Ovary (tissue), 7 donors: ENCODE measurements at regions not wholly inside any gene's neighbourhood (a gene's known extent, or its start where the extent isn't known, plus 50 kb on each side); places are given as distances from the start of the nearest gene placed in this dataset.

Experiments used
- DNase-seq, 5 donors: peaks; one replicate each; pipeline ENCODE4 v3.0.0-alpha.2; 2019 to 2020
- H3K27ac ChIP-seq, 2 donors: fragments of 200-600 bp; one replicate each; pipeline versions ENCODE4 v1.5.1 to v1.8.0; 2019 to 2022
- H3K27me3 ChIP-seq: fragments of 200-600 bp; one replicate; pipeline ENCODE4 v1.8.0; 2022
- H3K36me3 ChIP-seq: fragments of 200-600 bp; sonication (generic); one replicate; pipeline ENCODE4 v1.5.1; 2019
- H3K4me1 ChIP-seq: one replicate; pipeline ENCODE4 v1.8.1; 2013; ENCODE audit warnings: mild to moderate bottlenecking, moderate library complexity; ENCODE audit not compliant: insufficient read depth
- H3K4me3 ChIP-seq: fragments of 200-600 bp; sonication (generic); one replicate; pipeline ENCODE4 v1.5.1; 2017
- H3K9me3 ChIP-seq, 2 donors: fragments of 200-600 bp in 1 of 2; sonication (generic) in 1 of 2; one replicate each; pipeline versions ENCODE4 v1.5.1 to v1.8.1; 2013 to 2019; ENCODE audit warnings: mild to moderate bottlenecking in 1 of 2, moderate library complexity in 1 of 2
- EP300 ChIP-seq: sonication (generic); formaldehyde crosslinking; IDR thresholded peaks from one replicate; pipeline ENCODE4 v1.6.1; 2017; ENCODE audit warnings: antibody characterized with exemption
- POLR2A ChIP-seq: fragments of 450-650 bp; IDR thresholded peaks from one replicate; pipeline ENCODE4 v1.6.1; 2017; ENCODE audit warnings: antibody characterized with exemption, mild to moderate bottlenecking, moderate library complexity
- WGBS, 3 donors: extraction: QIAGEN DNeasy Blood & Tissue Kit in 1 of 3; methylation state at CpG; one replicate each; pipeline versions ENCODE4 v1.1.5 to v1.1.7; 2013 to 2017; 5-methylcytosine and 5-hydroxymethylcytosine counted together
- intact Hi-C, 4 donors: fragments of 100-400 bp; cut with DNase I; formaldehyde crosslinking; loops; one replicate each; pipeline versions ENCODE4 v1.11.0 to v1.15.1; 2022 to 2023
- TF ChIP-seq, protein P1 (sequence below), 3 donors: fragments of 450-650 bp in 2 of 3; fragments of 200-600 bp in 1 of 3; IDR thresholded peaks; one replicate each; pipeline versions ENCODE4 v1.5.1 to v1.8.0; 2016 to 2022; ENCODE audit warnings: antibody characterized with exemption in 3 of 3, mild to moderate bottlenecking in 1 of 3
- donor health status: DM: no; HTN: no; CAD: no; lungs with moderate emphysema.
- donor health status: DM: no; HTN: no; CAD: no.
- donor health status: Bipolar disorder and iron deficiency.
- donor health status: DM: no; HTN: no; CAD: no.
- donor health status: DM: yes; HTN: yes; CAD: no.

DNA sequence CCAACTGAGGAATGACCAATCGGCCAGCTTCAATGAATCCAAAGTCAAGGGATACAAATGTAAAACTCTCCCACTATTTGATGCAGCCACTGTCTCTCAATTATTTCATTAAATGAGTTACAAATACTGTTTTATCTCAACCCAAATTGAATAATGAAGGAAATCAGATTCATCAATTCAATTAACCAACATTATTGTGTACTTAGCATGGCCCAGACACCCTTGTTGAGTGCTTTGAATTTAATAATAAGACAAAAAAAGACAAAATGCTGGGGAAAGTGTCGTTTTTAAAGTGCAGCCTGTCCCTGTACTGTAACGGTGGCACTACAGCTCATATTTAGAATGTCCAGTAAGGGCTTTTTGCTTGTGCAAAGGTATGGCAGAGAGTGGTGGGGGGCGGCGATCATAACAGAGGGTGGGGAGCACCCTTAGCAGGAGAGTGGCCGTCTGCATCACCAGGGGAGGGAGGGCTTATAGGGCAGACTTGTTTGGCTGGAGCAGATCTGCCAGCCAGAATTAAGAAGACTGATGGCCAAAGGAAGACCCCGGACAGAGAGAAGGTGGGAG lies 123.8 kb upstream of the GALNT2 start:
- no peaks in the 10 kb centered on the region for H3K9me3 ChIP-seq
- no peaks in the 10 kb centered on the region for H3K27me3 ChIP-seq
- no peak for DNase-seq
- TF ChIP-seq, protein P1, sequence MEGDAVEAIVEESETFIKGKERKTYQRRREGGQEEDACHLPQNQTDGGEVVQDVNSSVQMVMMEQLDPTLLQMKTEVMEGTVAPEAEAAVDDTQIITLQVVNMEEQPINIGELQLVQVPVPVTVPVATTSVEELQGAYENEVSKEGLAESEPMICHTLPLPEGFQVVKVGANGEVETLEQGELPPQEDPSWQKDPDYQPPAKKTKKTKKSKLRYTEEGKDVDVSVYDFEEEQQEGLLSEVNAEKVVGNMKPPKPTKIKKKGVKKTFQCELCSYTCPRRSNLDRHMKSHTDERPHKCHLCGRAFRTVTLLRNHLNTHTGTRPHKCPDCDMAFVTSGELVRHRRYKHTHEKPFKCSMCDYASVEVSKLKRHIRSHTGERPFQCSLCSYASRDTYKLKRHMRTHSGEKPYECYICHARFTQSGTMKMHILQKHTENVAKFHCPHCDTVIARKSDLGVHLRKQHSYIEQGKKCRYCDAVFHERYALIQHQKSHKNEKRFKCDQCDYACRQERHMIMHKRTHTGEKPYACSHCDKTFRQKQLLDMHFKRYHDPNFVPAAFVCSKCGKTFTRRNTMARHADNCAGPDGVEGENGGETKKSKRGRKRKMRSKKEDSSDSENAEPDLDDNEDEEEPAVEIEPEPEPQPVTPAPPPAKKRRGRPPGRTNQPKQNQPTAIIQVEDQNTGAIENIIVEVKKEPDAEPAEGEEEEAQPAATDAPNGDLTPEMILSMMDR (IDR thresholded peaks at IDR 0.05) = no peak
- no peak for TF ChIP-seq EP300
- no peak for TF ChIP-seq POLR2A
- H3K4me1 ChIP-seq = no peaks in the 10 kb centered on the region
- no peak overlapping the region for H3K27ac ChIP-seq
- H3K36me3 ChIP-seq = no peaks in the 10 kb centered on the region
- H3K4me3 ChIP-seq = no peak overlapping the region
- intact Hi-C loops = no loop called here
- 79 to 88% (median 83%) methylated on average over 7 of the region's 7 CpGs for WGBS, 3 donors

DNA sequence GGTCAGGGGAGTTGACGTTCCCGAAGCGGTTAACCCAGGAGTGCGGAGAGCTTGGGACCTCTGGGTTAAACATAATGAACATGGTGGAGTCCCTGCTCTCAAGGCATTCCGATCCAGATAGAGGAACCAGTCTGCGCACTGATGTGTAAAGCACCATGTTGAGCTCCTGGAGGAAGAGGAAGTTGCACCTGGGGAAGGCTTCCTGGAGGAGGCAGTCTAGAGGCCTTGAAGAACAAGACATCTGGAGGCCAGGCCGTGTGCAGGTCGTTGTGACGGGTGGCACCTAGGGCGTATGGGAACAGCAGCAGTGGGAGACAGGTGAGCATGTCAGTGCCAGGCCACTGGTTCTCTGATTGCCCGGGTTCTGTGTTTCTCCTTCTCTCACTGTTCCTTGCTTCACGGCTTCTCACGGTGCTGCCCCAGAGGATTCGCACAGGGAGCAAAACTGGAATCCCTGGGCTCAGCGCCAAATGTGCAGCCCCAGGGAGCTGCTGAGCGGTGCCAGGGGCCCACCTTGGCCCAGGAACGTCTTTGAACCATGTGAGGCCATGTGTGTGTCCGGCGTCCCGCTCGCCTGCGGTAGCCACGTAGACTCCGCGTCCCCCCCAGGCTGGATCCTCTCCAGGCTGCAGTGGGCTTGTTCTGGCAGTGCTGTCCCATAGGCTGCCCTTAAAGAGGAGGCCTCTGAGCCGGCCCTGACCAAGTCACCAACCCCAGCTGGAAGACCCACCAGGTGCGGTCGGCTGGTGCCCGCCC lies 122.9 kb upstream of the GALNT2 start:
- intact Hi-C loops = no loop called here
- Histone ChIP-seq H3K9me3 (no peaks in the 10 kb centered on the region), H3K27ac (no peak overlapping the region), H3K4me3 (no peak overlapping the region), H3K4me1 (no peaks in the 10 kb centered on the region), H3K27me3 (no peaks in the 10 kb centered on the region), H3K36me3 (no peaks in the 10 kb centered on the region)
- DNase-seq = no peak
- TF ChIP-seq, protein P1 (IDR thresholded peaks at IDR 0.05) = no peak
- 94 to 95% (median 94%) methylated on average over 29 of the region's 29 CpGs for WGBS, 3 donors

DNA sequence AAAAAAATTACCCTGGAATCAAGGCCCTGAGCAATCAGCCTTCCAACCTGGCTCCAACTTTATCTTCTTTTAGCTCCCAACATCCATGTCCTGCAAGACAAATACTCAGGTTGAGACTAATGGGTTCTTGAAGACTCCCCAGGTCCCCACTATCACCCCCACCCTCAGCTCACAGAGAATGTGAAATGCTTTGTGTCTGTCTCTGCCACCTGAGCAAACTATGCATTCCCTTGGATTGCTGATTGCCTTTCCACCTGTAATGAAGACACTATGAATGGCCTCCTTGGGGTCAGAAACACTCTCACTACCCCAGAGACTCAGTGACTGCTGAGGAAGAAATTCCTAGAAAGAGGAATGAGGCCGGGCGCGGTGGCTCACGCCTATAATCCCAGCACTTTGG lies 121.2 kb upstream of the GALNT2 start:
- no peaks in the 10 kb centered on the region for H3K27me3 ChIP-seq
- WGBS, 3 donors = 91 to 98% (median 95%) methylated on average over 4 of the region's 4 CpGs
- H3K9me3 ChIP-seq = no peaks in the 10 kb centered on the region
- DNase-seq = no peak
- TF ChIP-seq, protein P1 (IDR thresholded peaks at IDR 0.05) = no peak
- TF ChIP-seq EP300 (no peak), POLR2A (no peak)
- intact Hi-C loops = no loop called here
- H3K4me1 ChIP-seq = no peaks in the 10 kb centered on the region
- no peaks in the 10 kb centered on the region for H3K36me3 ChIP-seq
- H3K27ac ChIP-seq = no peak overlapping the region
- no peak overlapping the region for H3K4me3 ChIP-seq

DNA sequence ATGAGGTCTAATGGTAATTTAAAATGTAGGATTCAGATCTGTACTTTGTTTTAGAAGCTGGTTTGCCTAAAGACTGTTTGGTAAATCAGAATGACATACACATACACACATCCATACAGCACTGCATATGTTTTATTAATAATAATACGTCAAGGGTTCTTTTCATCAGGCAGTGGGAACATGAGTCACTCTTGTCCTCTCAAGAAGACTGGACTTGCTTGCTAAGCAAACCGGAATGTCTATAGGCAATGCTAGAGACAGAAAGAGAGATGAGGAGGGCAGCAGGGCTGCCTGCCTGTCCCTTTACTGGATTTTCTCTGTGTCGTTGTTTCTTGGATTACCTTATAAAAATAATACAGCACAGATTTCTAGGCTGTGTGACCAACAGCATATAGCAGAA lies 119.1 kb upstream of the GALNT2 start:
- H3K27ac ChIP-seq = no peak overlapping the region
- intact Hi-C loops = no loop called here
- no peak for DNase-seq
- H3K9me3 ChIP-seq = no peaks in the 10 kb centered on the region
- TF ChIP-seq EP300 = no peak
- no peak for TF ChIP-seq POLR2A
- TF ChIP-seq, protein P1 (IDR thresholded peaks at IDR 0.05) = no peak
- H3K36me3 ChIP-seq = no peaks in the 10 kb centered on the region
- WGBS, 3 donors = 85 to 92% (median 90%) methylated on average over 3 of the region's 3 CpGs
- H3K4me1 ChIP-seq = no peaks in the 10 kb centered on the region
- H3K27me3 ChIP-seq = no peaks in the 10 kb centered on the region
- H3K4me3 ChIP-seq = no peak overlapping the region
